ENCODE measurements at regions not wholly inside any gene's neighbourhood (a gene's known extent, or its start where the extent isn't known, plus 50 kb on each side); places are given as distances from the start of the nearest gene placed in this dataset.

DNA sequence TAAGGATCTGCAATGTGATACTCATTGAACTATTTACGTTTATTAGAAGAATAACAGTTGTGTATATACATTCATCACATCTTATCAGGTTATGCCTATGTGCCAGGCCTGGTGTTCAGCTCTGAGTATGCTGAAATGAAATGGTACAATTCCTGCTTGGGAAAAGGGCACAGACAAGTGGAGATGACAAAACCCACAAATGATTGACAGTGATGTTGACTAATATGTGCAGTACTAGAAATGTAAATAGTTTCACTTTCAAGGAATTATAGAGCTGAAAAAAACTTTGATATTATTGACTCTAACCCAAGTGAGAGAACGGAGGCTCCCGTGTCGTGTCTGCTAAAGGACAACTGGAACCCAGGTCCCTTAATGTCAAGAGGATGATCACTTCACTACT is 386.8 kb upstream of the DACH1 start:
- TF ChIP-seq POLR2A (IDR thresholded peaks at IDR 0.05): no peak
- TF ChIP-seq, protein P1, sequence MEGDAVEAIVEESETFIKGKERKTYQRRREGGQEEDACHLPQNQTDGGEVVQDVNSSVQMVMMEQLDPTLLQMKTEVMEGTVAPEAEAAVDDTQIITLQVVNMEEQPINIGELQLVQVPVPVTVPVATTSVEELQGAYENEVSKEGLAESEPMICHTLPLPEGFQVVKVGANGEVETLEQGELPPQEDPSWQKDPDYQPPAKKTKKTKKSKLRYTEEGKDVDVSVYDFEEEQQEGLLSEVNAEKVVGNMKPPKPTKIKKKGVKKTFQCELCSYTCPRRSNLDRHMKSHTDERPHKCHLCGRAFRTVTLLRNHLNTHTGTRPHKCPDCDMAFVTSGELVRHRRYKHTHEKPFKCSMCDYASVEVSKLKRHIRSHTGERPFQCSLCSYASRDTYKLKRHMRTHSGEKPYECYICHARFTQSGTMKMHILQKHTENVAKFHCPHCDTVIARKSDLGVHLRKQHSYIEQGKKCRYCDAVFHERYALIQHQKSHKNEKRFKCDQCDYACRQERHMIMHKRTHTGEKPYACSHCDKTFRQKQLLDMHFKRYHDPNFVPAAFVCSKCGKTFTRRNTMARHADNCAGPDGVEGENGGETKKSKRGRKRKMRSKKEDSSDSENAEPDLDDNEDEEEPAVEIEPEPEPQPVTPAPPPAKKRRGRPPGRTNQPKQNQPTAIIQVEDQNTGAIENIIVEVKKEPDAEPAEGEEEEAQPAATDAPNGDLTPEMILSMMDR (IDR thresholded peaks at IDR 0.05): no peak
